Vagina (tissue), 2 donors: ENCODE measurements at regions not wholly inside any gene's neighbourhood (a gene's known extent, or its start where the extent isn't known, plus 50 kb on each side); places are given as distances from the start of the nearest gene placed in this dataset.

ENCODE experiments used
- DNase-seq, 2 donors: peaks; one replicate each; pipeline ENCODE4 v3.0.0-alpha.2; 2017; ENCODE audit errors: extremely low spot score in 2 of 2
- H3K27ac ChIP-seq: fragments of 200-600 bp; sonication (generic); one replicate; pipeline ENCODE4 v1.5.1; 2019
- H3K27me3 ChIP-seq: fragments of 200-600 bp; sonication (generic); one replicate; pipeline ENCODE4 v1.5.1; 2019
- H3K36me3 ChIP-seq, 2 donors: fragments of 200-600 bp; sonication (generic); one replicate each; pipeline ENCODE4 v1.5.1; 2017 to 2019
- H3K4me1 ChIP-seq: fragments of 200-600 bp; sonication (generic); one replicate; pipeline ENCODE4 v1.5.1; 2019
- H3K4me3 ChIP-seq, 2 donors: fragments of 200-600 bp; sonication (generic); 1 replicate in 1 of 2; 2 replicates in 1 of 2; pipeline ENCODE4 v1.5.1; 2016 to 2019
- H3K9me3 ChIP-seq: fragments of 200-600 bp; sonication (generic); one replicate; pipeline ENCODE4 v1.5.1; 2019
- POLR2A ChIP-seq, 2 donors: fragments of 450-650 bp; IDR thresholded peaks; one replicate each; pipeline ENCODE4 v1.6.1; 2017; ENCODE audit warnings: antibody characterized with exemption in 2 of 2, mild to moderate bottlenecking in 2 of 2, moderate library complexity in 2 of 2
- POLR2AphosphoS5 ChIP-seq, 2 donors: sonication (generic); formaldehyde crosslinking; IDR thresholded peaks; one replicate each; pipeline ENCODE4 v1.9.0; 2017; ENCODE audit warnings: antibody characterized with exemption in 2 of 2, mild to moderate bottlenecking in 2 of 2, low read depth in 1 of 2; ENCODE audit not compliant: insufficient read depth in 1 of 2
- intact Hi-C: fragments of 100-400 bp; cut with DNase I; formaldehyde crosslinking; loops from one replicate; pipeline ENCODE4 v1.15.1; 2023
- TF ChIP-seq, protein P1 (sequence below), 3 experiments: fragments of 450-650 bp in 2 of 3; fragments of 200-600 bp in 1 of 3; sonication (generic) in 1 of 3; IDR thresholded peaks; one replicate each; pipeline ENCODE4 v1.5.1; 2017 to 2019; ENCODE audit warnings: antibody characterized with exemption in 3 of 3, mild to moderate bottlenecking in 2 of 3, moderate library complexity in 2 of 3

- Histone ChIP-seq H3K9me3 (no peaks in the 10 kb centered on the region), H3K36me3 (no peaks in the 10 kb centered on the region), H3K4me3 (no peak overlapping the region), H3K27me3 (no peaks in the 10 kb centered on the region), H3K4me1 (no peaks in the 10 kb centered on the region), H3K27ac (no peak overlapping the region)
- intact Hi-C loops, result no loop called here
- DNase-seq, result no peak
- TF ChIP-seq POLR2A (IDR thresholded peaks at IDR 0.05), result no peak
- TF ChIP-seq, protein P1, sequence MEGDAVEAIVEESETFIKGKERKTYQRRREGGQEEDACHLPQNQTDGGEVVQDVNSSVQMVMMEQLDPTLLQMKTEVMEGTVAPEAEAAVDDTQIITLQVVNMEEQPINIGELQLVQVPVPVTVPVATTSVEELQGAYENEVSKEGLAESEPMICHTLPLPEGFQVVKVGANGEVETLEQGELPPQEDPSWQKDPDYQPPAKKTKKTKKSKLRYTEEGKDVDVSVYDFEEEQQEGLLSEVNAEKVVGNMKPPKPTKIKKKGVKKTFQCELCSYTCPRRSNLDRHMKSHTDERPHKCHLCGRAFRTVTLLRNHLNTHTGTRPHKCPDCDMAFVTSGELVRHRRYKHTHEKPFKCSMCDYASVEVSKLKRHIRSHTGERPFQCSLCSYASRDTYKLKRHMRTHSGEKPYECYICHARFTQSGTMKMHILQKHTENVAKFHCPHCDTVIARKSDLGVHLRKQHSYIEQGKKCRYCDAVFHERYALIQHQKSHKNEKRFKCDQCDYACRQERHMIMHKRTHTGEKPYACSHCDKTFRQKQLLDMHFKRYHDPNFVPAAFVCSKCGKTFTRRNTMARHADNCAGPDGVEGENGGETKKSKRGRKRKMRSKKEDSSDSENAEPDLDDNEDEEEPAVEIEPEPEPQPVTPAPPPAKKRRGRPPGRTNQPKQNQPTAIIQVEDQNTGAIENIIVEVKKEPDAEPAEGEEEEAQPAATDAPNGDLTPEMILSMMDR (IDR thresholded peaks at IDR 0.05), result peak in 1 of 3 experiments; percentile 16
- TF ChIP-seq POLR2AphosphoS5 (IDR thresholded peaks at IDR 0.05; ENCODE audit: insufficient read depth in 1 of 2, low read depth in 1 of 2), result no peak
These were observed 280.6 kb upstream of the PWP1 start for GRCh38 chr12:107404981-107405380.

DNA sequence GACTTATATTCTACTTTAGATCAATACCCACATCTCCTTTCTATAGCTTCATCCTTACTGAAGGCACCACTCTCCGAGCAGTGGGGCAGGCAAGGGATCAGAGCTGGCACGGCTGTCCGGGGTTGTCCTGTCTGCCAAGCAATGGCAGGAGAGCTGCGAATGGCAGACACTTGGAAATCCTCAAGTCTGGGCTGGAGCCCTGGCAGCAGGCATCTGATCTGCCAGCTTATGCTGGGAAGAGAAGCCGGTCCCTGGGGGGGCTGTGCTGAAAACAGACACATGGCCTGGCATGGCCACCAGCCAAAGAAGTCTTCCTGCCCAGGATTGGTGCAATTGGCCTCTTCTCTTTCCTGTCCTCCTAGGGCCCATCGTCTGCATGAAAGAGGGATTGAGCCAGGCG, 280.2 kb upstream of the PWP1 start:
- intact Hi-C loops, result no loop called here
- no peaks in the 10 kb centered on the region for H3K36me3 ChIP-seq

DNA sequence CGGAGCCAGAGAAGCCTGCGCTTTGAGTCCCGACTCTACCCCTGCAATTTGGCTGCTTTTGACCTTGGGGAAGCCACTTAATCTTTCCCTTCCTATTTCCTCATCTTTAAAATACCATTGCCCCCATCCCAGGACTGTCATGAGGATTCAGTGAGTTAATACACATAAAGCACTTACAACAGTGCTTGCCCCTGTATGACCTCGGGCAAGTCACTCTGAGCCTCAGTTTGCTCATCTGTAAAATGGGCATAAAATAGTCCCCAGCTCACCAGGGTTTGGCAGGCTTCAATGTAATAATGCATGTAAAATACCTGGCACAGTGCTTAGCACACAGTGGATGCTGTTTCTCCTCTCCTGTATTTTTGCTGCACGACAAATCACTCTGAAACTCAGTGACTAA, 278.7 kb upstream of the PWP1 start:
- Histone ChIP-seq H3K36me3 (no peaks in the 10 kb centered on the region), H3K4me1 (no peaks in the 10 kb centered on the region), H3K27ac (no peak overlapping the region), H3K27me3 (no peaks in the 10 kb centered on the region), H3K4me3 (no peak overlapping the region), H3K9me3 (no peaks in the 10 kb centered on the region)
- intact Hi-C loops, result no loop called here
- no peak for DNase-seq
- TF ChIP-seq, protein P1 (IDR thresholded peaks at IDR 0.05), result no peak
- TF ChIP-seq POLR2A (IDR thresholded peaks at IDR 0.05), result no peak
- TF ChIP-seq POLR2AphosphoS5 (IDR thresholded peaks at IDR 0.05; ENCODE audit: insufficient read depth in 1 of 2, low read depth in 1 of 2), result no peak

More for the DNA sequence above, 280.2 kb upstream of the PWP1 start:
- no peaks in the 10 kb centered on the region for H3K4me1 ChIP-seq
- no peaks in the 10 kb centered on the region for H3K9me3 ChIP-seq
- DNase-seq, result no peak
- H3K27ac ChIP-seq, result no peak overlapping the region
- H3K4me3 ChIP-seq, result no peak overlapping the region
- H3K27me3 ChIP-seq, result no peaks in the 10 kb centered on the region
- no peak for TF ChIP-seq POLR2AphosphoS5 (IDR thresholded peaks at IDR 0.05; ENCODE audit: insufficient read depth in 1 of 2, low read depth in 1 of 2)
- no peak for TF ChIP-seq POLR2A (IDR thresholded peaks at IDR 0.05)
- TF ChIP-seq, protein P1 (IDR thresholded peaks at IDR 0.05), result no peak

DNA sequence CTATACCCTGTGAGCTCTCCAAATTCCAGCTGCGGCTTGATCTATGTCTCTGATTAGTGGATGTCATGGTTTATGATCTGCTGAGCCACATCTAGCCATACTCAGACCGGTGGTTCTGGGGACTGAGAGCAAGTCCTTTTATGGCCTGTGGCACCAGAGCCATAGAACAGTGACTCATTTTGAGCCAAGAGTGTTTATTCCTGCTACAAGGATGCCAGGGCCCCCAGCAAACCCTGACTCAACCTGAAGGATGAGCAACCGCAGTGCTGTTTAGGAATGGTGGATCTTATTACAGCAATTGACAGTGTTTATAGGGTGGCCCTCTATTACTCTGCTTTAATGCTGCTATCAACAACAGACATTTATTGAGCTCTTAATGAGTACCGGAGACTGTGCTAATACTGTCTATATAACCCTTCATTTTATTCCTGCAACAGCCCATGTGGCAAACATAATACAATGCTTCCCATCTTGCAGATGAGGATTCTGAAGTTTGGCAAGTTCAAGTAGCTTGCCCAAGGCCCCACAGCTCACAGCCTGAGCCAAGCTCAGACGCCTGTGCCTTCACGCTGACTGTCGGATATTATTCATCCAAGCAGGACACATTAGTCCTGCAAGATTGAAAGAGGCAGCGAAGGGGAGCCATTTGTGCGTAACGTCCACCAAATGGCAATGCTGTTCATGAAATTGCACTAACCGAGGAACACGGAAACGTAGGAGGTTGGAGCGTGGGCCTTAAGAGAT, 273.6 kb upstream of the PWP1 start:
- no peak overlapping the region for H3K4me3 ChIP-seq
- intact Hi-C loops, result no loop called here
- no peak for TF ChIP-seq POLR2AphosphoS5 (IDR thresholded peaks at IDR 0.05; ENCODE audit: insufficient read depth in 1 of 2, low read depth in 1 of 2)
- TF ChIP-seq, protein P1 (IDR thresholded peaks at IDR 0.05), result no peak
- no peak for TF ChIP-seq POLR2A (IDR thresholded peaks at IDR 0.05)
- no peaks in the 10 kb centered on the region for H3K36me3 ChIP-seq
- H3K27ac ChIP-seq, result no peak overlapping the region
- no peaks in the 10 kb centered on the region for H3K9me3 ChIP-seq
- no peak for DNase-seq
- H3K27me3 ChIP-seq, result no peaks in the 10 kb centered on the region
- H3K4me1 ChIP-seq, result no peaks in the 10 kb centered on the region

DNA sequence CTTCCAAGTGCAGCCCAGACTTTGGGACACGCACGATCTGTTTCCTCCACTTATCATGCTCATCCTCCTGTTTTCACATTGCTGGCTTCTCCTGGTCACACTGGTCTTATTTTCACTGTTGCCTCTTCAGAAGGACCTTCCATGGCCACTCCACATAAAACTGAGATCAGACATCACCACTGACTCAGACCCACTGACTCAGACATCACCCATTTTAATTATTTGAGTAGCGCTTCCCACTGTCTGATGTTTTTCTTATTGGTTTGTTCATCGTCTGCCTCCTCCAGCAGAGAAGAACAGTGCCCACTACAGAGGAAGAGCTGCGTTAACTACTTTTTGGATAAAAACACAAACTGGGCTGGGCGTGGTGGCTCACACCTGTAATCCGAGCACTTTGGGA, 270.5 kb upstream of the PWP1 start:
- no peaks in the 10 kb centered on the region for H3K9me3 ChIP-seq
- DNase-seq, result no peak
- intact Hi-C loops, result no loop called here
- no peak for TF ChIP-seq POLR2AphosphoS5 (IDR thresholded peaks at IDR 0.05; ENCODE audit: insufficient read depth in 1 of 2, low read depth in 1 of 2)
- no peak for TF ChIP-seq POLR2A (IDR thresholded peaks at IDR 0.05)
- TF ChIP-seq, protein P1 (IDR thresholded peaks at IDR 0.05), result no peak
- no peaks in the 10 kb centered on the region for H3K27me3 ChIP-seq
- no peaks in the 10 kb centered on the region for H3K4me1 ChIP-seq
- H3K27ac ChIP-seq, result no peak overlapping the region
- H3K4me3 ChIP-seq, result no peak overlapping the region
- no peaks in the 10 kb centered on the region for H3K36me3 ChIP-seq
